NCI-H187 treated with DMSO at 0.1 percent for 48 hours (cell line): ENCODE measurements at regions not wholly inside any gene's neighbourhood (a gene's known extent, or its start where the extent isn't known, plus 50 kb on each side); places are given as distances from the start of the nearest gene placed in this dataset.
"Not testable (repeated sequence)": the region's sequence is repeated elsewhere in the genome, so short reads cannot be mapped to it uniquely, and the experiment has no call there.

Source experiments
- DNase-seq: peaks from one replicate; lab custom pipeline; 2025; lab: John Stamatoyannopoulos, UW

DNA sequence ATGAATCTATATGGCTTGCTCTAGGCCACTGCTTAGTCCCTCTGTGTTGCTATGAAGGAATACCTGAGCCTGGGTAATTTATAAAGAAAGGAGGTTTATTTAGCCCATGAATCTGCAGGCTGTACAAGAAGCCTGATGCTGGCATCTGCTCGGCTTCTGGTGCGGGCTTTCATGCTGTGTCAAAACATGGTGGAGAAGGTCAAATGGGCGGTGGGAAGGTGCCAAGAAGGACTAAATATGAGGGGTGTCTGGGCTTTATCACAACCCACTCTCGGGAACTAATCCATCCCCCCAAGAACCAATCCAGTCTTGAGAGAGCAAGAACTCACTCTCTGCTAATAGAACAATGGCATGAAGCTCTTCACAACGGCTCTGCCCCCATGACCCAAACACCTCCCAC is 481.6 kb downstream of the EIPR1 start:
- no peak for DNase-seq

DNA sequence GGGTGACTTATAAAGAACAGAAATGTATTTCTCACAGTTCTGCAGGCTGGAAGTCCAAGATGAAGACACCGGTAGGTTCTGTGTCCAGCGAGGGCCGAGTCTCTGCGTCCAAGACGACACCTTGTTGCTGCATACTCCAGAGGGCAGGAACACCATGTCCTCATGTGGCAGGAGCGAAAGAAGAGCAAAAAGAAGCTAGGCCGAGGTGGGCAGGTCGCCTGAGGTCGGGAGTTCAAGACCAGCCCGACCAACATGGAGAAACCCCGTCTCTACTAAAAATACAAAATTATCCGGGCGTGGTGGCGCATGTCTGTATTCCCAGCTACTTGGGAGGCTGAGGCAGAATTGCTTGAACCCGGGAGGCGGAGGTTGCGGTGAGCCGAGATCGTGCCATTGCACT is 483.6 kb downstream of the EIPR1 start:
- DNase-seq, result not testable (repeated sequence)

DNA sequence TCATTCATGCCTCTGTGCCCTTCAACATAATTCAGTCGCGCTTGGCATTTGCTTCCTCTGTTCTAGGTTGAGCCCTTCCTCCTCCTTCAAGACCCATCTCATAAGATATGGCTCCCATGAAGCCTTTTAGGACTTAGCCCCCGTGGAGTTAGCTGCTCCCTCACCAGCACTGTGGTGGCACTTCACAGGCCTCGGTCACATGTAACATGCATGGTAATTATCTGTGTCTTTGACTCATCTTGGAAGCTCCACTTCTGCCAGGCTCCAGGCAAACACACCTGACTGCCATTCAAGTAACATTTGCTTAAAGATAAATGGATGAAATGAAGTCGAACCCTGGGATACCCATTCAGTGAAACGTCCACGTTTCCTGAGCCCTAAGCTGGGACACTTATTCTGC is 484.7 kb downstream of the EIPR1 start:
- no peak for DNase-seq

DNA sequence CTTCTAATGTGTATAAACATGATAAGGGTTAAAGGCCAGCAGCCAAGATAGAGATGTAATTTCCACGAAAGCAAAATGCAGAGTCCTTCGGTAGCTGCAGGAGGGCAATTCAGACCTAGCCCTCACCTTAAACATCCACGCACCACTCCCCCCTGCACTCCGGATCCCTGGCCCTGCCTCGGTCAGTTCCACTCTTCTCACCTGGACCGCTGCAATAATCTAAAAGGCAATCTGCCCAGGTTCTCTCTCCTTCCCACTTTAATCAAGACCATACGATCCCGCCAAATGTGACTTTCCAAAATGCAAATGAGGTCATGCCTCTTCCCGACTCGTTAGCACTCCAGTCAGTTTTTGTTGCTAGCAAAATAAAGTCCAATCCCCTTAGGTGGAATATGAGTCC is 485.2 kb downstream of the EIPR1 start:
- DNase-seq, result no peak

DNA sequence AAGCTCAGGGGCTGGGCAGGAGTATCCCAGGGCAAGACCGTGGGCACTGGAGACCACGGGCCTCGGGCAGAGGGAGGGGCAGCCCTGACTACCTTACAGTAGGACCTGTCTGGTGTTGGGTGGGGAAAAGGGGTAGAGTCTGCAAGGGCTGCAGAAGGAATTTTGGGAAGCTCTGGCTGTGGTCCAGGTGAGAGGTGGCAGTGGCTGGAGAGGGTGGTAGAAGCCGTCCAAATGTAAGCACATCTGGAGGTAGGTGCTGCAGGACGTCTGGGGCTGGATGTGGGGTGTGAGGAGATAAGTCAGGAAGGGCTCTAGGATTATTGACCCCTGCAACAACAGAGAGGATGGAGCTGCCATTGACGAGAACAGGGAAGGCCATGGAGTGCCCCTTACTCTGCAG is 486.7 kb downstream of the EIPR1 start:
- DNase-seq, result no peak

DNA sequence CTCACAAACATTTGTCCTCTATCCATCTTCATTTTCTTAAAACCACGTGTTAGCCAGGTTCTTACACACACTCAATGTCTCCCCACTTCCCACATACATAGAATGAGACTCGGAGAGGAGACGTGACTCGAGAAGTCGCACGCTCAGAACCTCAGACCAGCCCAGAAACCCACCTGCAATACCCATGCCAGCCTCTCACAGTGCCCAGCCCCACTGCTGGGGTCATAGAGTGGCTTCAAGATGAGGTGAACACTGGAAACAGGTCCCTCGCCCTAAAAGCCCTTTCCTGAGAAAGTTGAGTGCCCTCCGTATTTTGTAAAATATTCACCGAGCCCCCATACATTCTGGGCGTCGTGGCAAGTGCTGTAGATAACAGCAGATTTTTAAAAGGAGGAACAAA is 487.4 kb downstream of the EIPR1 start:
- no peak for DNase-seq

DNA sequence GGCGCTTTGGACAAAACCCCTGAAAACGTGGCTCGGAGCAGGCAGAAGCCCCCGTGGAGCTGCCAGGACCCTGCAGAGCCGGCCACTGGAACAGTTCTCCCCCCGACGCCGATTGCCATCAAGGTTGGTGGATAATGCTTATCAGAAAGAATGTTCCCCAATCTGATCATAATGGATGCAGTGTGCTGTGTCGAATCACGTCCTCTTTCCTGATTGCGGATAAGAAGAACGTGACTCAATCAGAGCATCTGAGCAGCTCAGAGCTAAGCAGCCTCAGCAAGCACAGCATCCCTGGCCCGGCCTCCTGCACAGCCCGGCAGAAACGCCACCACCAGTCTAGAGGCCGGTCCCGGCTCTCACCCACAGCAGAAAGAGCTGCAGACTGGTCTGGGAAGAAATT is 488.0 kb downstream of the EIPR1 start:
- DNase-seq, result no peak

DNA sequence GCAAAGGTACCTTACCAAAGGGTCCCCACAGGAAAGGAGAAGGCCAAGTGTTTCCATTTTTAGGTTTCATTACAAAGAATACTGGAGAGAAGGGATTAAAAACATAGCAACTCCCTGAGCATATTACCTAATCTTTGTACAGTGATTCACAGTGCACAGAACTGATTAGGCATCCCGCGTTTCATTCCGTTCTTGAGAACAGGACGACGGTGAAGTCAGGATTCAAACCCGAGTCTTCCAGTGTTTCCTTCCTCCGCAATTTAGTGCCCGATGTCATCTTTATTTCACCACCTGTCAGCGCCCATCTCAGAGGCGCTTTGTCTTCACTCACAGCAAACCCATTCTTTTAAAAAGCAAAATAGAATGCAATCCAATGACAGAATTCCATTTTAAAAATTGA is 488.5 kb downstream of the EIPR1 start:
- no peak for DNase-seq

DNA sequence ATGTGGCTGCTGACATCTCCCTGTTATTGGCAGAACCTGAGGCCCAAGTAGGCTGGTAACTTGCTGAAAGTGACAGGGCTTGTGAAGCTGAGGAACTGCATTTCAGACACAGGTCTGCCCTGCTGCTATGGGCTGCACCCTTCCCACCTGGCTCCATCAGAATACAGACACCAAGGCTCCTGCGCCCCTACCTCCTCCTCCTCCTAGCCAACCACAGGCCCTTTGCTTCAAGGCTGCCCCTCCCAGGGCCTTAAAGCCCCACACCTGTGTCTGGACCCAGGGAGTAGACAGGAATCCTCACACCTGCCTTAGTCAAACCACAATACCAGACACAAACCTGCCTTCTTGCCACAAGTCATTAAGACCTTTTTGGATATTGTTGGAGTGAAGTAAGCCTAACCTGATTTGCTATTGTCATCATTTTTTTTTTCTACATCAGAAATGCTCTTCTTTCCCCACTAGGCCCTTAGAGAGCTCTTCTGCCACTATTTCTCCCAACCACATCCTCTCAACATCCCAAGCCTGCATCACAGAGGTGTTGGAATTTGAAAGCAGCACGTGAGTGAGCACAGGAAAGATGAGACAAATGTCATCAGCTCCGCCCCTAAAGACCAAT is 489.7 kb downstream of the EIPR1 start:
- peak; percentile 85 for DNase-seq

DNA sequence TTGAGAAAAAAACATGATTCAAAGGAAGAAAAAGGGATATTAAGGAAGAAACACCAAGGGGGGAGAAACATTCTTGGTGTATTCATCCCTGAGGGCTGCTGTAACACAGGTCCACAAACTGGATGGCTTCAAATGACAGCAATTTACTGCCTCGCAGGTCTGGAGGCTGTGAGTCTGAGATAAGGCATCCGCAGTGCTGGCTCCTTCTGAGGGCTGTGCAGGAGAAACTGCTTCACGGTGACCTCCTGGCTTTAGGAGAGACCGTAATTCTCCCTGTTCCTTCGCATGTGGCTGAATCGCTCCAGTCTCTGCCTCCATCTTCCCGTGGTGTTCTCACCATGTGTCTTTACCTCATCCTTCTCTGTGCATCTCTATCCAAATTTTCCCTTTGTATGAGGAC is 490.7 kb downstream of the EIPR1 start:
- DNase-seq, result no peak

DNA sequence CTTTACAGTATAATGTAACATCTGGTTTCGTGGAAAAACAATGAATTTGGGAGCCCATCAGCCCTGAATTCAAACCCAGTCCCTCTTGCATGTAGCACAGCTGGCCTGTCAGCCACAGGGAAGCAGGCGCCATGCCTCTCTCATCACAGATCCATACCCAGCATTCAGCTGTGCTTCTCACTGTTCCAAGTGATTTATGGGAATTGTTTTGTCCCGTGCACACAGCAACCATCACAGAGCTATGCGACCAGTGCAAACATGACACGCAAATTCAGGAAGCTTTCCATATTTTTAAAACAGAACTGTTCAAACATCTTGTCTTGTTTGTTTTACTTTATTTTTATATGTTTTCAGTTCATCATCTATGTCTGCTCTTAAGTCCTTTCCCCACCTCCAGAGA is 496.1 kb downstream of the EIPR1 start:
- DNase-seq, result no peak

DNA sequence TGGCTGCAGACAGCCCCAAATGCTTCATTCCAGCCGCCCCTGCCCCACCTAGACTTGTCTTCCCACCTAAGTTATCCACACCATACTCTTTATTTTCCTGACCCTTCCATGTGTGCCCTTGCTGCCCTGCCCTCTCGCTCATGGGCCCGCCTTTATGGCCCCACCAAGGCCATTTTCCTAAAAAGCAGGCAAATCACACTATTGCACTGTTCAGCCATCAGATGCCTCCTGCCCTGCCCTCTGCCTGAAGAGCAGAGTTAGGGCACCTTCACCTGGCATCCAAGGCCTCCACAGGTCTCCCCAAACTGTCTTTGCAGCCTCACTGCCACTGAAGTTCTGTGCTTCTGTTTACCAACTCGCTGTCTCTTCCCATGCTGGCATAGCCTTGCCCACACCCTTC is 496.7 kb downstream of the EIPR1 start:
- no peak for DNase-seq

DNA sequence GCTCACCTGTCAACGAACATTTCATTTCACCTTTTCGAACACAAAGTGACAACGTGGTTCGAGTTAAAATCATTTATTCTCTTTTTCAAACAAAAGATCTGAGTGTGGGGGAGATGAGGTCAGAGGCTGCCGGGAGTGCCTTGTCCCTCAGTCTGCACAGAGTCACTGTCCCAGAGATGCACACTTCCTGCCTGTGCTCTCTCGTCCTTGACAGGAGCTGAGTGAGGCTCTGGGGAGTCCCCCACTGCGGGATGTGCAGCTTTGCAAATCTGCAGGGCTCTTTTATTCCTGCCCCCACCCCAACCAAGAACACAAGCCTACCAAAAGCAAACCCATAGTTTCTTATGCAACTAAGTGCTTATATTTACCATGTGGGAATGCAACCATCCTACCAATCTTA is 497.8 kb downstream of the EIPR1 start:
- no peak for DNase-seq

DNA sequence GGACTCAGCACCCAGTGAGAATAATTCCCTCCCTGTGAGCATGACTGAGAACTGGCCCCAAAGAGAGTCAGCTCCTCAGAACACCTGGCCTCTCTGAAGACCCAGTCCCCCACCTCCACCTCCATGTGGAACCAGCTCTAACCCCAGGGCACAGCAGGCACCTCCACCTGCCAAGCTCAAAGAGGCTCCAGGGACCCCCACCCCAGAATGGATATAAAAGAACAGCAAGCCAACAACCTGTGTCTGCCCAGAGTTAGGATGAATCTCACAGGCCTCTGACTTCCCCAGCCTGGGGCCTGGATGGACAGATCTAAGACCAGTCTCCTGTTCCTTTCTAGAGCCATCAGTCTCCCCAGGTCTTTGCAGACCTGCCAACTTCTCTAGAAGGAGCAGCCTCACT is 498.5 kb downstream of the EIPR1 start:
- no peak for DNase-seq

DNA sequence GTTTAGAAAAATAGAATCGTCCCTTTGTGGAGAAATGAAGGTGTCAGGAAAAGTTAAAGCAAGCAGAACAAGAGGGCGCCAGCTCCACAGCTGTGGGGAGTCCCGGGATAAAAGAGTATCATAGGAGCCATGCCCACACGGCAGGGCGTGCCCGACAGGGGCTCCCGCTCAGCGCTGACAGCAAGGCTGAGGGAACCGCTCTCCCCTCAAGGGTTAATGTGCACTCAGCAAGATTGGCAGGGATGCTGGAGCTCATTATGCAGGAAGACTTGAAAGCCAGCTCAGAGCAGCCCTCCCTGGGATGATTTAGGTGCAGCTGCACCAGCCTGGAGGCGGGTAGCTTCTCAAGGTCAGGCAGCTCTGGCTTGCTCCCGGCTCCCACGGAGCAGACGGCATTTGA is 500.2 kb downstream of the EIPR1 start:
- no peak for DNase-seq

DNA sequence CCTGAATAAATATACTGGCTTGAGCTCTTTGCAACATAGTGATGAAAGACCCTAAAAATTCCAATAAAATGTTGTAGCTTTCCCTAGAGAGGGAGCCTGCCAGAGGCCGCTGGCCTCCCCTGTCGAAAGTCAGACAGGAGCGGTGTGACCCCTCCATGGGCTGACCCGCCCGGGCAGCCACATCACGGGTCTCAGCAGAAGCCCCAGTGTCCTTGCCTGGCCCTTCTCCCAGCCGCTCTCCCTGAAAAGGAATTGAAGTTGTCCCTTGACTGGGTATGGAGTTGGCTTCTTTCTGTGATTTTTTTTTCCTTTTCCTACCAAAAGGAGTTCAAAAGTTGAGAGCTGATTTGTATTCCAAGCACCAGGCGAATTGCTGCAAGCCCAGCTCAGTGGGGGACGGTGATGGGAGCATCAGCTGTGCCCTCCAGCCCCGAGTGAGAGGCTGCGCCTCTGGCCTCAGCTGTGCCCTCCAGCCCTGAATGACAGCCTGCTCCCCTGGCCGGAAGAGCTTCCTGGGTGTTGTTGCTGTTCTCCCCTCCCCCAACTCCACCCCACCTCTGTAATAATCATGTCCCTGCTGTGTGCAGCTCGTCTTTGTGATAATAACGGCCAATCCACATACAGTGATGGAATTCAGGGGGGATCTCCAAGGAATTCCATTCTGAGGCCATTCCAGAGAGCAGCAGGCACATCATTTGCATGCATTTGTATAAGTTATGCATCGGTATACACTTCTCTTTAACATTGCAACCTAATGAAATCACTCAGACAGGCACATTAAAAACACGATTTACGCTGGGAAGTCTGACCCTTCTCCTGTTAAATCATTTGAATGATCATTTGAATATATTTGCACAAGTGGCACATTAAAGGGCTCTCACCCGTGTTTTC is 501.0 kb downstream of the EIPR1 start:
- no peak for DNase-seq

DNA sequence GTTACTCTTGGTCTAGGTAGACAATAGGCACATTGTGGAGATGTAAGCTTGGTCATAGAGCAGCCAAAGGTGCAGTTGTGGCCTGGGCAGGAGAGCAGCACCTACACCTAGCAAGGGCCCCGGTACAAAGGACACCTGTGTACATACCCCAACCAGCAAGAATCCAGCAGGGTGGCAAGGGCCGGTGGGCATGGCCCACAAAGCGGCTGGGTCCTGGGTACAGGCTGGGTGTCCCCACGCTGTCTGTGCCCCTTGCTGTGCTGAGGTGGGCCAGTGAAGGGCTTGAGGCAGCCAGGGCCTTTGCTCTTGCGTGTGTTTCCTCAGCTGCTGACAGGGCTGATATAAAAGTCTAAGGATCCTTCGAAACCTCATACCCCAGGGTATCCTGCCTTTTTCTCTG is 501.8 kb downstream of the EIPR1 start:
- no peak for DNase-seq

DNA sequence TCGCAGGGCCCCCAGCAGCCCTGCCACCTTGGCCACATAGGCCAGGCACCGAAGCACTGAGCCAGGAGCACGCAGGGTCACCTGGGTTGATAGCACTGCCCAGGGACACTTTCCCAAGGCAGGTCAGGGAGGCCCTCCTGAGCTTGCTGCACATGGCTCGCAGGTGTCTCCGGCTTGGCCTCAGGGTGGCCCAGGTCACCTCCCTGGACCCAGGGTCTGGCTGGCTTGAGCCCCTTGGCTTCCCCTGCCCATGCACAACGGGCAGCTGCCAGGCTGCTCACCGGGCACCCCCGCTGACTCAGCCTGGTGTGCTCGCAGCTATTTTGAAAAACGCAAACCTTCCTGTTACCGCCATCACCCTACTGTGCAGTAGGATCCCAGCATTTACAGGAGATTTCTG is 502.3 kb downstream of the EIPR1 start:
- DNase-seq, result no peak

DNA sequence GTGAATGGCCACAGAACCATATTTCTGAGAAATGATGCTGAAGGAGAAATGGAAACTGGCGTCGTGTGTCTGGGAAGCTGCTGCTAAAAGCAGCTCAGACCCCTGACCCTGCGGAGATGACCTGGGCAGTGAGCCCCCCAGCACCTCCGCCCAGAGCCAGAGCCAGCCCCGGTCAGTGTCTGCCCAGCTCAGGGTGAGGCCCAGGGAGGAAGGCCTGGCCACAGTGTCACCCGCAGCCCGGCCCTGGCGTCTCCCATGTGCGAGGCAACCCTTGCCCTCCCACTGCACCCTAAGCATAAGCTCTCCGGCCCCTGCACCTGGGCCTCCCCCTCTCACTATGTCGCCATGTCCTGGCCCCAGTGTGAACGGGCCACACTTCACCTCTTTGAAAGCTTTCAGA is 502.8 kb downstream of the EIPR1 start:
- no peak for DNase-seq

DNA sequence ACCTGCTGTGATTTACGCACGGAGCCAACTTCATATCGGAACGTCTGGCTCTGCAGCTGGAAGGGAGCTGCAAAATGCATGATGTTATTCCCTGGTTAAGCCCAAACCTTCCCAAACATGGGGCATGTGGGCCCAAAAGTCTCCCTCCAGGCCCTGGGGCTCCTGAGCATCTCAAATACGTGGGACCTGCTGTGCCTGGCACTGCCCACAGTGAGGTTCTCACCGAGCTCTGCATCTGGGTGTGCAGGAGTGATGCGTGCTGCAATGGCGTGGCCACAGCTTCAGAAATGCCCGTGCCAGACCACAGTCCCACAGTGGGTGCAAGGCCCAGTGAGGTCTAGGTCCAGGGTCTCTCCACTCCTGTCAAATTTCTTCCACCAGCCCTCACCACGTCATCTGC is 503.3 kb downstream of the EIPR1 start:
- no peak for DNase-seq

DNA sequence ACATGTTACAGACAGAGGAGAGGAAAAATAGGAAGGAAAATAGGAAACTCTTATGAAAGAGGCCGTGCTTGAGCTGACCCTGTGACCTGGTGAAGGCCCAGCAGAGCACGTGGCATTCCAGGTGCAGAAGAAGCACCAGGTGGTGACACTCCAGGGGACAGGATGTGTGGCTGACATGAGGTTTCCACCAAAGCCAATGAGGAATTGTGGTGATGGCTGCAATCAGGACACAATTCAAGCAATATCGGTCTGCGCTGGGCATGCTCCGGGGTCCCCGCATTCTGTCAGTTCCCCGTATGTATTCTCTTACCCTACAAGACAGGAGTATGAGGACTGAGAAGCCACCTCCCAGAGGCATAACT is 504.2 kb downstream of the EIPR1 start:
- no peak for DNase-seq

DNA sequence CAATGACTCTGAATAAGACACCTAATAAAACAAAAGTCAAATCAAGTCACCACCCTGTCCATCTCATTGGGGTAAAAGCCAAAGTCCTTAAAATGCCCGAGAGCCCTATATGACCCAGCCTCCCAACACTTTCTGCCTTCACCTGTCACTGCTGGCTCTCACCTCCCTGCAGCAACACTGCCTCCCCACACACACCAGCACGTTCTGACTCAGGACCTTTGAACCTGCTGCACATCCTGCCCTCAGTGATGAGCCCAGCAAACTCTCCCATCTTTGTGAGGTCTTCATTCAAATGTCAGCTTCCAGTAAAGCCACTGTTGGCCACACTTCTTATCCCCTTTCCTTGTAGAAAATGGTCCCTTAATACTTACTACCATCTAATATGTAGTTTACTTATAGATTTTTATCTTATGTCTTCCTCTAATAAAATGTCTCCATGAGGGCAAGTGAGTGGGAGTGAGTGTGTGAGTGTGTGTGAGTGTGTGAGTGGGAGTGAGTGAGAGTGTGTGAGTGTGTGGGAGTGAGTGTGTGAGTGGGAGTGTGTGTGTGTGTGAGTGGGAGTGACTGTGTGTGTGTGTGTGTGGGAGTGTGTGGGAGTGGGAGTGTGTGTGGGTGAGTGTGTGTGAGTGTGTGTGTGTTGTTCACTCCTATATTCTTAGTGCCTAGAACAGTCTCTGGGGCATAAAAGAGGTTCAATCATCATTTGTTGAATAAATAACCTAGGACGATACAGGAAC is 504.7 kb downstream of the EIPR1 start:
- no peak for DNase-seq

DNA sequence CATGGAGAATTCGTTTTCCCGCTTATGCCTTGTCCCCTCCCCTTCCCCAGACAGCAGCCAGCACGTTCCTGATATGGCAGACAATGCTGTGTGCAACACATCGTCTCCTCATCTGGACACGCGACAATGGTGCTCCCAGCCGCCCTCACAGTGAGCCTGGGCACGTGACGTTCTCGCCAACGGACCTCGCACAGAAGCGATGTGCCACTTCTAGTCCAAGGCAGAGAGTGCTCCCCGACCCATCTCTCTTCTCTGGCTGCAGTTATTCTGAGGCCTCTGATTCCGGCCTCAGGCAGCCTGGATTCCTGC is 505.4 kb downstream of the EIPR1 start:
- no peak for DNase-seq
